Right hindlimb (tissue), 1 donor: ENCODE measurements at regions not wholly inside any gene's neighbourhood (a gene's known extent, or its start where the extent isn't known, plus 50 kb on each side); places are given as distances from the start of the nearest gene placed in this dataset.

Experiments used
- DNase-seq: peaks from one replicate; pipeline ENCODE4 v3.0.0-alpha.2; 2018

DNA sequence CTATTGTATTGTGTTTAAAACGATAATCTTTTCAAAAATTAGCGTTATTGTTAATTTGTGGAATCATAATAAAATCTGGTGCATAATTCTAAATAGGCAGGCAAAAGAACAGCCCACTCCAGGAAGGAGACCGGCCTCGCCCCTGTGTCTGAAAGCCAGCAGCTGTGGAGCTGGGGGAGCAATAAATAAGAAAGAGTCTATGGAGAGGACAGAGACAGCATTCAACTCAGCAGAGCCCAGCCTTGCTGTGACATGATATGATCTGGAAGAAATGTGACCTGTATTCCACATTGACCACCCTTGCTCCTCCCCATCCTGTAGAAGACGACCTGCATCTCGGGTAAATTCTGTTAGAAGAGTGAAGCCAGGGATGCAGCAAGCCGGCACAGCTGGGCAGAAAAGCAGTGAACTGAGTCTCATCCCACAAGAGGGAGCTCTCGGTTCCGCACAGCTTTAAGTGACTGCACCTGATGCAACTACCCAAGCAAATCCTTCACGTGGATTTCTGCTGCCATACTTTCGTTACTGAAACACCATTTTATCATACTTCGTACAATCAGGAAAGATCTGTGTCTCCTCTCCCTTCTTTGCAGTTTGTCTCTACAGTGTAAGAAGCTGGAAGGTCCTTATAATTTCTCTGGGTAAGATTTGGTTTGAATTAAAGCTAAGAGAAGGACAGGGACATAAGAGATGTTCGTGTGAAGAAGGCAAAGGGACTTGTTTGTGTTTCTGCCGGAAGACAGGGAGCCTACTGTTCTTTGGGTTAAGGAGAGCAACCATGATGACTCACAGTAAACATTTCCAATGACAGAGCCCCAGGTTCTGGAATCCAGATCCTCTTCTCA lies 427.1 kb downstream of the GPAM start:
- DNase-seq, result peak; percentile 28

DNA sequence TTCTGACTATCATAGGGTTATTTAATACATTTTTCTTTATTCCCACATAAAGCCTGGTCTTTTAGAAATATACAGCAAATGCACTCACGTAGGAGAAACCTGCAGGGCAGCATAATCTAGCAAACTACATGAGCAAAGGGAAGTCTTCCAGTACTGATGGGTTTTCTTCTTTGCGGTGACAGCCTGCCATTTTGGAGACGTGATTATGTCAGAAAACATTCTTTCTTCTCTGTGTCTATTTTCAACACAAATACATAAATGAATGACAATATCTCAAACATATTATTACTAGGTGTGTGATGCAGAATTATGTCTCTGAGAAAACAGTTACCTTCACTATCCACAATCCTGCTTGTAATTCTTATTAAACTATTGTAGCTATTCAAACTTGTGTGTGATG lies 425.0 kb downstream of the GPAM start:
- DNase-seq, result no peak

DNA sequence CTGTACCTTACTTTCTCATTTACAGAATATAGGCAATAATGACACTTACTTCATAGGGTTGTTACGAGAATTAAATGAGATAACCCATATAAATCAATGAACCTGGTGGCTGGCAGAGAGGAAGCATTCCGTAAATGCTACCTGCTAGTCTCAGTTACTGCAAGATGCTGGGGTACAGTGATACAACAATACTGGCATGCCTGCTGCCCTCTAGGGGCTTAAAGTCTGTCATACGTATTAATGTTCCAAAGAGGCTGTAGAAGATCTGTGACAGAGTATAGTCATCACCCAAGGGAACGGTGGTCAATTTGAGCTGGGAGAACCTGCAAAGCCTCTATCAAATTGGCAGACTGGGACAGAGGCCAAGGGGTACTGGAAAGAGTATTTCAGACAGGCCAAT lies 421.5 kb downstream of the GPAM start:
- DNase-seq, result no peak

DNA sequence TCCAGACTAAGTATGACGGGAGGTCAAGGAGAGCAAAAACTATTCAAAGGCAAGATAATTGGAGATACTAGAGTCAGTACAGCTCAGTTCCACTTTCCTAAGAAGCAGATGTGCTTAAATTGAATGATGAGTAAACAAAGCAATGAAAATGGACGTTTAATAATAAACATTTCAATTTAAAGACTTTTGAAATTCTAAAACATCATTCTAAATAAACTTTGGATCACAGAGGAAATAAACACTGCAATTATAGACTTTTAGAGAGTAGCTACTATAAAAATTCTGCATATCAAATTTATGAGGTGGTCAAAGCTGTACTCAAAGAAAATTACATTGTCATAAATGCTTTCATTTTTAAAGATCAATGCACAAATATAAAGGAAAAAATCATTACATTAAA lies 418.3 kb downstream of the GPAM start:
- no peak for DNase-seq

DNA sequence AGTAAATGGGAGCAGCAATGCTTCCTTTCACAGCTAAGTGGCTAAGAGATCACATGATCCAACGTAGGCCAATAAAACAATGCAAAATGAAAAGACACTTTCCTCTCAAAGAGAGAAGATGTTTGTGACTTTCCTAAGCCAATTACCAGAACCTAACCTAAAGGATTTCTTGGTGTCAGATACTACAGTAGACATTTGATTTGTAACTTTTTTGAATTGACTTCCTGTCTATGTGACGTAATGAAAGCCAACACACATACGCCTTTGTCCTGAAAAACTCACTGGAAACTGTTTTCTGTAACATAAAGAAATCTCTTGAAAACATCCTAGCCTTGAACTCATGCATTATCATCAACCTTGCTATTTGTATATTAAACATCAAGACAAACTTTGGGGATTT lies 417.1 kb downstream of the GPAM start:
- DNase-seq, result no peak

DNA sequence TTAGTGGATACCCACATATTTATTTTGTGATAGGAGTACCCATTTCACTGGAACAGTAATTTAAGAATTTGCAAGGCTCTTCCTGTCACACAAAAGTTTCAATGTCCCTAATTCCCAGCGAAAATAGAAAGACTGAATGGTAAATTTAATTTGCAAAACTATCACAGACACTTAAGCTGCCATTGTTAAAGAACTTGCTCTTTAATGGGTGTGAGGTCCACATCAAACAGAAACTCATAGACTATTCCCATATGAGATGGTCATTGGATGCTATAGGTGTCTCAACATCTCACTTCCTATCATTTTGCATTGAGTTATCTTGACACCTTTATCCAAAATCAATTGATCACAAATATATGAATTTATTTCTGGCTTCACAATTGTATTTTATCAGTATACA lies 415.9 kb downstream of the GPAM start:
- DNase-seq, result no peak

DNA sequence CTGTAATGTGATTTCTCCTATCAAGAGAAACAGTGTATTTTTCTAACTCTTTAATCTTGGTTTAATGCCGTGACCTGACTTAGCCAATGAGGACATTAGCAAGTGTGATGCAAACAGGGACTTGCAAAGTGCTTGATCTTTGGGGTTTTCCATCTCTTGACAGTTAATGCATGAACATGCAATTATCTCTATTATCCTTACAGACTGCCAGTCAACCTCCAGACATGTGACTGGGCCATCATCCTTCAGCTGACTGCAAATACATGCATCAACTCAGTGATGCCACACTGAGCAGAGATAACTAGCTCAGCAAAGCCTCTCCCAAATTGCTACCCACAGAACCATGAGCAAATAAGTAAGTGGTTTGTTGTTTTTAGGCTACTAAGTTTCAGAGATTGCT lies 409.6 kb downstream of the GPAM start:
- DNase-seq, result no peak

DNA sequence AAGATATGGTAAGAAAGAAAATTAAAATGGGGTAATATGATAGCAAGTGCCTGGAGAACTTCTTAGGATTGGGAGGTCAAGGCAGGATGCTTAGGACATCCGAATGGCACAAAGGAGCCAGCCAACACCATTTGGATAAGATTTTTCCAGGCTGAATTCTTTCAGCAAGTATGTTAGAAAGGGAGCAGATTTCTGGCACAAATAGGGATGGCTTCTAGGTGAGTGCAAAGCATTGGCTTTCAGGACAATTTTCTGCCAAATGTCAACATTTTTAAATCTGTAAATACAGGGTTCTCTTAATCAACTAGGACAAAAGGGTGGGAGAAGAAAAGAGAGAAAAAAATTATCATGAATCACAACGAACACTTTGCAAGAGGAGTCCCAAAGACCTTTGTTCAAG lies 409.1 kb downstream of the GPAM start:
- no peak for DNase-seq

DNA sequence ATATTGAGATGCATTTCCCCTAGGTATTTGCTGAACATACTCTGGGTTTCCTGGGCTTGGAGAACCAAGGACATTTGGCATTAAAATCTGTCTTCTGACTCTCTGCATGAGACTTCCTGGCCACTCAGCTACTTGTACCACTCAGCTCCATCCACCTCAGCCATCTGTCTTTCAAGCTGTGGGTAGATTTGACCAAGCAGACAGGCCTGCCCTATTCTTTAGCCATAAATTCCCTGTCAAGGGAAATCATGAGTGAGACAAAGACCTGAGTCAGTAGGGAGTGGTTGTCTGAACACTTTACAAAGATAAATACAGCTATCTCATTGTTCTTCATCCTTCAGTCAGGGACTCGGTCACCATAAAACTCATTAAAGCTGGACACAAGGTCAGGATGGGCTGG lies 399.1 kb downstream of the GPAM start:
- no peak for DNase-seq

DNA sequence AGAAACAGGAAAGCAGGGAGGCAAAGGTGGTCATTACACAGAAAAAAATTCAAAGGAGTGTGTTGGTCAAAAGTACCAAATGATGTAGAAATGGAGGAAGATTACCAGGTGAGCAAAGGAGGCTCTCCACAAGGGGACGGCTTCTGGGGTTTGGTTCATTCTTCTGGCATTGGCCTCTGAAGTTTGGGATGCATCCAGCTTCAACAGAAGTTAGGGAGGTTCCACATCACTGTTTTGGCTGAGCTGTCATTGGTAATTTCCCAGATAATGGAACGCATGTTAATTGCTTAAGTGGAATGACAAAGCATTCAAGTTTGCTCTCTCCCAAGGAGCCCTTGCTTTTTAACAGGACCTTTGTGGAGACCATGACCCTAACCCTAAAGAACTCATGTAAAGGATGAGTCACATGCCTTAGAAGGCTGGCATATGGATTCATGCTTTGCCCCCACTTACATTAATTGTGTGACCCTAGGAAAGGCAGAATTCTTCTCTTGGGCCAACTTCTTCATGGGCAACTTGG lies 398.6 kb downstream of the GPAM start:
- DNase-seq, result no peak

DNA sequence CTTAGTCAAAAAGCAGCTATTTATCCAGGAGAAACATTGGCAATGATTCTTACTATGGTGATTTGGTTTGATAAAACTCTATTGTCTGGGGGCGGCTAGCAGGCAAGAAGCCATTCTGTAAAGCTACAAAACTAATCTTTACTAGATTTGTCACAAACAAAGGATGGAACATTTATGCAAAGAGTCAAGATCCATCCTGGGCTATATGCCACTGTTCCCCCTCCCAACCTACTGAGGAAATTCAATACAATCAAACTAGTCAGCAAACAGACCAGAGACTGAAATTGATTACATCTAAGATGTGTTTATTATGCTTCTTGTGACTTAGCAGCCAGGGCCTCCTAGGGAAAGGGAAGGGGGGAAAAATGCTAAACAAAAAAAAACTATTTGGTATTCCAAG lies 397.6 kb downstream of the GPAM start:
- no peak for DNase-seq

DNA sequence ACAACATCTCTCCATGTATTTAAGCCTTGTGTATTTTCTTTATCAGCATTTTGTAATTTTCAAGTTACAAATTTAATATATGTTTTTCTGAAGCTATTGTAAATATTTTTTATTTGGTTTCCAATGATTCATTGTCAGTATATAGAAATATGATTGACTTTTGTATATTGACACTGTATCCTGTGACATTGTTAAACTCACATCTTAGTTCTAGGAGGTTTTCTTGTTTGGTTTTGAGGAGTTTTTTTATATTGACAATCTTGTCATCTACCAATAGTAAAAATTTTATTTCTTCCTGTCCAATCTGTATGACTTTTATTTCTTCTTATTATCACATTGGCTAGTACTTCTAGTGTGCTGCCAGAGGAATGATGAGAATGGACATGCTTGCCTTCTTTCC lies 393.7 kb downstream of the GPAM start:
- DNase-seq, result no peak

DNA sequence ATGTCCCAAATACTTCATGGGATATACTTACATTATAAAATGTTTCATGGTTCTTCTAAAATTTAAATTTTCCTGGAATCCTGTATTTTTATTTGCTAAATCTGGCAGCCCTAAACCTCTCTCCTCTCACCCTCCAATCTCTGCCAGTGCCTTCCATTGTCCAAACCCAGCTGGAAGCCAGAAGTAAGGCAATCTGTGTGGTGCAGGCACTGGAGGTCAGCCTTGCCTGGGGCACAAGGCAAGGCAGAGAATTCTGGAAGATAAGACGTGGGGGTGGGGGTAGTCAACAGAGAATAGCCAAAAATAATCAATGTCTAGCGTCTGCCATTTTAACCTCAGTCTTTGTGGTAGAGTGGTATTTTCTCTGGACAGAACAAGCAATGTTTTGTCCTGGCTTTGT lies 381.7 kb downstream of the GPAM start:
- no peak for DNase-seq

DNA sequence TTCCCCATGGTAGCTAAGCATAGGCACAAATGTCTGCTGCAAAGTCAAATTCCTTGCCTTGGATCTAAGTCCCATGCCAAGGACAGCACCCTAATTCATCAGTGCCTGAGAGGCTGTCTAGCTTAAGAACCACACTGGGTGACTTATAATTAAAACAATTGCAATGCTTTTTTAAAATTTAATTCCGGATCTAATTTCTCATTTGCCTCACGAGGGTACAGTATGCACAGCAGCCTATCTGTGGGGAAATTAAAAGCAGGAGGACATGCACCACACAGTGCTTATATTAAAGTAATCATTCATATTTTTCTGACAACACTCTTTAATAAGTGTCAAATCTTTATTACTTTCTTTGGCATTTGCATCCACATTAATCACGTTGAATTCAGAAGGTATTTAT lies 378.8 kb downstream of the GPAM start:
- no peak for DNase-seq

DNA sequence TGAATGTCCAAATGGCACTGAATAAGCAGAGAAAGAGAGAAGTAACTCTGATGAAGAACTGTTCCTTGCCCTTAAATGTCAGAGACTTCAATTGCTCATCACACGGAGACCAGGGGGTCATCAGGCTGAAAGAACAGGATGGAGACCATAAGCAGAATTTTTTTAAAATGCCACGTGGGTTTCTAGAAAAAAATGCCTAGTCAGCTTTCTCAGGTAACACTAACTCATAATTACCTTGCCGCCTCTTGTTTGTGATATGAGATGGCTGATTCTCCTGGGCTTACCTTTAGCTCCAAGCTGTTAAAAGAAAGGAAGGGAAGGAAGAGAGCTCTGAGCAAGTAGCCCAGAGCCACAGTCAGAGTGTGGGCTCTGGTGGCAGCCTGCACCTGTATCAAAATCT lies 372.0 kb downstream of the GPAM start:
- DNase-seq, result no peak

DNA sequence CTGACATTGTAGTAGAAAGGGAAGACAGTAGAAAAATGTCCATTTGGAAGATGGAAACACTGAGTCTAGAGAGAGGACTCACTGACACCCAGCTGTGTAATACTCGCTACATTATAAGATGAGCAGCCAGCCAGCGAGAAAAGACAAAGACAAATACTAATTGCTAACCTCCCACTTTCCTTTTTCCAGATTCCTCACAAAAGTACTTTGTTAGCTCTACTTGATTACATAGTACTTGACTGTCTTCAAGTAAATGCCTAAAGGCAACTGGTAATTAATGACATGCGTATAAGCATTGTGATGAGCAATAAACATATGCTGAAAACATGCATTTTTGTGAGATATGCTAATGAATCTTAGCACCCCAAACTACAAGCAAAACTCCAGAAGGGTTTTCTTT lies 363.1 kb downstream of the GPAM start:
- DNase-seq, result no peak

DNA sequence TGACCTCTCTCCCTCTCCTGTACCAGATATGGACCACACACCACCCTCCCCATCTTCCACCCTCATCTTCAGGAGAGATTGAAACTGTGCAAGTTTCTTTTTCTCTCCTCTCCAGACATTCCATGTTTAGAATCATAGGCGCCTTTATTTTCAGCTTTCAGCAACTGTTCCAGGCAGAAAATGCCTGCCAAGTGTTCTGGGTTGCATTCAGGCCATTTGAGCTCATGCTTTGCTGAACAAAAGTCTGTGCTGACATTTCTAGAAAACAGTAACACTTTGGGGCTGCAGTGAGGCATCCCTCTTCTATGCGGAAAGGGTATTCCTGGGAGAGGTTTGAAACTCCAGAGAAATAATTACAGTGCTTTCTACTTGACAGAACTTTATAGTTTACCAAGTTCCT lies 361.7 kb downstream of the GPAM start:
- no peak for DNase-seq

DNA sequence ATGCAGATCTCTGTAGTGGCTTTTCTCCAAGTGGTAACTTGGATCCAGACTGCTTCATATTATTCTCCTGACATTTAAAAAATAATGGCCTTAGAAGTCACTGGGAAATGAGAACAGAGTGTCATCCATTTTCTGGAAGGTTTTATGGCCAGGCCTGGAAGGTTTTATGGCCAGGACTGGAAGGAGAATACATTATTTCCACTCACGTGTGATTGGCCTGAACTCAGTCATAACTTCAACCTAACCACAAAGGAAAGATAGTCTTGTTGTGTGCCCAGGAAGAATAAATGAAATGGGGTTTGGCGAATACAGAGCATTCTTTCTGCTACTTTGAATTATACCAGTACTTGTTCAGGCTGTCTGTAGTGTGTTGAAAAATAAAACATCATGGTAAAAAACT lies 360.9 kb downstream of the GPAM start:
- no peak for DNase-seq

DNA sequence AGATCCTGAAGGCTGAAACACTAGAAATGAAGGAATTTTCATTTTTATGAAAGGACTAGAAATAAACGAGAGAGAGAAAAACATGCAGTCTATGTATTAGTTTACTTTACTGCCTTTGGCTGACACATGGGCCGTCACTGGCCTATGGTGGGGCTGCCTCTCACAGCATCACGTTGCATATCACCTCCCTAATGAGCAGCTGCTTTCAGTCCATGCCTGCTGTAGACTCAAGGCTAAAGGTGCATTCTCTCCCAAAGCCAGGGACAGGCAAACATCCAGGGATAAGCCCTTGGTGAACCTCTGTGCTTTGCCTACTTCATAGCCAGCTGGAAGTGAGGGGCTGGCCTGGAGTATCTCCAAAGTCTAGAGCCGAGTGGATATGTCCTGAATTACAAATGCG lies 359.4 kb downstream of the GPAM start:
- DNase-seq, result peak; percentile 45

DNA sequence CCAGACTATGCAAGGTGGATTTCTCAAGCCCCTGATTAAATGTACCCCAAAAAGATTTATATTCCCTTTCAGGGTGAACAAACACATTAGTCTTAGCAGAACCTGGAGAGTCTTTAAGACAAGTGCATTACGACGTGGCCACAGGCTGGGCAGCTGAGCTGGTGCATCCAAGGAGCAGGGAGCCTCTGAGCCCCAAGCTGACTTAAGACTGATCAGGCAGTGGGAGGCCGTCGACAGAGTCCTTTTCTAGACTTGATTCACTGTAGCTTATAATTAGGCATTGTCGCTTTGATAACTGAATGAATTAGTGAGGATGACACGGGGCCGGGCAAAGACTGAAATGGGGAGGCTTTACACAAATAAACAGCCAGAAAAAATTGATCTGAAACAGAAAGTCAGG lies 353.2 kb downstream of the GPAM start:
- no peak for DNase-seq

DNA sequence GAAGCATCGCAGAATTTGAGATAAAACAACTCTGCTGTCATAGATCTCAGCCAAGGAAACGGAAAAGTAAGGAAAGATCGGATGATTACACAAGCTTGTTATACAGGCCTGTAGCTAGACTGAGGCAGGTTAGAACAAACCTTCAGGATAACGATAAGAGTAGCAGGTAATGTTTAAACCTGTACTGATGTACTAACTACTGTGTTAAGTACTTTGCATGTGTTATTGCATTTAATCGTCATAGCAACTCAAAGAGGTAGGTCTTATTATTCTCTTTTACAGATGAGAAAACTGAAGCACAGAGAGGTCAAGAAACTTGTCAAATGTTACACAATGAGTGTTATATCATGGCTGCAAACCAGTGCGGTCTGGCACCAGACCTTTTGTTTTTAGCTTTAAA lies 352.5 kb downstream of the GPAM start:
- DNase-seq, result no peak

DNA sequence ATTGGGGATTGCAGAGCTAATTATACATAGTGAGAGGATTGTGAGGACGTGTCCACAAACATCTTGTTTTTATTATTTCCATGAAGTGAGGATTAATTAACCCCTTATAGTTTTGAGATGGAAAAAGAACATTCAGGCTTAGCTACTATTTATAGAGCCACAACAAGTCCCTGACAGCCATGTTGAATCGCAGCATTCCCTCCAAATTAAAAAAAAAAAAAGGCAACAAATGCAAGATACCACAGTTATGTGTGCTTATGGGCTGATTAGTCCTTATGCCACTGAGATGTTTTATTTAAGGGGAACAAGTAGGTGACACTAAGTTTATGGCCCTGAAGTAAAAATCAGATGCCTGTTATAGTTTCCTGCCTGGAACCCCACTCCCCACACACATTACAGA lies 350.3 kb downstream of the GPAM start:
- no peak for DNase-seq

DNA sequence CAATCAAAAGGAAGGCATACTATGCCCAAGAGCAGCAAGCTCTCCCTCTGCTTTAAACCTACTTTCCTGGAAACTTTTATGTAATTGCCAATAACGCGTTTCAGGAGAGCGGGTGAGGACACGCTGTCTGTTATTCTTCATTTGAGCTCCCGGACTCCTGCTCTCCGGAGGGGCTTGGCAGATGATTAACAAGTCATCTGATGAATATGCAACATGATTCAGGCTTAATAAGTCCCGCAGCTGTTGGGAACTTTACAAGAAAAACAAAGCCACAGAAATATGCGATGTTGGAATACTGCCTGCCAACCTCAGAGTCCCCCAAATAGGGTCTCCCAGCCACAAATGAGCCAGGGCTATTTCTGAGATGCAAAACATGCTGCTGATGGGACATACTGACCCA lies 348.0 kb downstream of the GPAM start:
- DNase-seq, result peak; percentile 50

DNA sequence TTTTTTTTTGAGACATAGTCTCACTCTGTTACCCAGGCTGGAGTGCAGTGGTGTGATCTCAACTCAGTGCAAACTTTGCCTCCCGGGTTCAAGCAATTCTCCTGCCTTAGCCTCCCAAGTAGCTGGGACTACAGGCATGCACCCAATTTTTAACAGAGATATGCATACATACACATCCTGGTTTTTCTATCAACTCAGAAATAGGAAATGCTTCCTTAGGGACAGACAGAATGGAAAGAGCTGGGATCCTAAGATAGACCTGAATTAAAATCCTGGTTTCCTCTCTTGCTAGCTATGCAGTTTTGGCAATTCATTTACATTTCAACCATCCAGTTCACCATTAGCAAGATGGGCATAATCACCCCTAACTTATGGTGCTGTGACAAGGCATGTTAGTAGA lies 347.5 kb downstream of the GPAM start:
- no peak for DNase-seq

DNA sequence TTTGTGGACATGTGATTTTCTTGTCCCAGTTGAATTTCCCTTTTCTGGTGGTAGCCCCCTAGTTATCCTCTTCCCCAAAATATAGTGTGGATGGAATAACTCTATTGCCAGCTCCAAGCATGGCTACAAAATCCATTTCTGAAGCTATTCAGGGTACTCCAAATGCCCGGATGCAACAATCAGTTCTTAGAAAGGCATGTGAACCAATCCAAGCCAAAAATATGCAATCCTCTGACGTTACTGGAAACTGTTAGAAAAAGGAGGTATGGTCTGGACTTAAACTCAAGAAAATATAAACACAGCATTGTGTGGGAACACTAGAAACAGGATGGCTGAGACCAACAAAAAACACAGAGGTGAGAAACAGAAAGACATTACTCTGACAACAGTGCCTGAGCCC lies 347.0 kb downstream of the GPAM start:
- no peak for DNase-seq
